SU-DHL-6 (cell line): ENCODE measurements at regions not wholly inside any gene's neighbourhood (a gene's known extent, or its start where the extent isn't known, plus 50 kb on each side); places are given as distances from the start of the nearest gene placed in this dataset.

ENCODE experiments used
- H2AFZ ChIP-seq: fragments of 200-600 bp; sonication (generic); 2 replicates; pipeline ENCODE4 v1.6.1; 2014; ENCODE audit warnings: low read depth, mild to moderate bottlenecking, moderate library complexity, mixed read lengths, antibody characterized with exemption, low read length; ENCODE audit not compliant: severe bottlenecking
- H3F3A ChIP-seq: fragments of 200-600 bp; shearing (Covaris generic); 2 replicates; pipeline ENCODE4 v1.6.0; 2016; ENCODE audit warnings: antibody characterized with exemption, mild to moderate bottlenecking; ENCODE audit not compliant: insufficient read depth
- H3K27ac ChIP-seq: fragments of 200-600 bp; sonication (generic); 2 replicates; pipeline ENCODE4 v1.5.1; 2016; ENCODE audit warnings: low read depth, mild to moderate bottlenecking, low read length, moderate library complexity, mixed read lengths
- H3K27me3 ChIP-seq: fragments of 200-600 bp; sonication (generic), shearing (Covaris generic); 2 replicates; pipeline ENCODE4 v1.6.0; 2014; ENCODE audit warnings: mild to moderate bottlenecking, low read length
- H3K36me3 ChIP-seq: fragments of 200-600 bp; sonication (generic); 2 replicates; pipeline ENCODE4 v1.6.1; 2014; ENCODE audit warnings: mild to moderate bottlenecking, low read length, mixed read lengths
- H3K4me2 ChIP-seq: fragments of 300-600, 200-600 bp; shearing (Covaris generic), sonication (generic); 2 replicates; pipeline ENCODE4 v1.6.0; 2014; ENCODE audit warnings: low read length, low read depth, mild to moderate bottlenecking; ENCODE audit not compliant: poor library complexity, severe bottlenecking
- H3K4me3 ChIP-seq: fragments of 200-600 bp; sonication (generic); 2 replicates; pipeline ENCODE4 v1.5.1; 2014; ENCODE audit warnings: antibody characterized with exemption, low read length, mild to moderate bottlenecking, mixed read lengths; ENCODE audit not compliant: insufficient read depth, poor library complexity, severe bottlenecking
- H3K79me2 ChIP-seq: fragments of 200-600 bp; sonication (generic); 2 replicates; pipeline ENCODE4 v1.6.1; 2014; ENCODE audit warnings: mild to moderate bottlenecking, low read length, moderate library complexity; ENCODE audit not compliant: insufficient read depth
- H3K9ac ChIP-seq: fragments of 200-600 bp; sonication (generic); 2 replicates; pipeline ENCODE4 v1.7.0; 2014; ENCODE audit warnings: mild to moderate bottlenecking, low read length
- H3K9me2 ChIP-seq: fragments of 200-600 bp; sonication (generic); replicated peaks from 2 replicates; pipeline ENCODE4 v1.6.1; 2014; ENCODE audit warnings: low read length; ENCODE audit not compliant: insufficient read depth
- H3K9me3 ChIP-seq: fragments of 200-600 bp; sonication (generic); 2 replicates; pipeline ENCODE4 v1.6.1; 2014; ENCODE audit warnings: low read length, mixed read lengths; ENCODE audit not compliant: insufficient read depth
- H4K20me1 ChIP-seq: fragments of 200-600 bp; sonication (generic); 2 replicates; pipeline ENCODE4 v1.6.1; 2014; ENCODE audit warnings: low read depth, mild to moderate bottlenecking, antibody characterized with exemption, low read length, moderate library complexity, mixed read lengths
- CTCF ChIP-seq: fragments of 200-600 bp; sonication (generic); IDR thresholded peaks from one replicate; pipeline ENCODE4 v1.5.1; 2017; ENCODE audit warnings: antibody characterized with exemption, mild to moderate bottlenecking, low read length, moderate library complexity; ENCODE audit not compliant: insufficient read depth, poor library complexity, severe bottlenecking
- EZH2phosphoT487 ChIP-seq: fragments of 200-600 bp; sonication (generic), shearing (Covaris generic); conservative IDR thresholded peaks from 2 replicates; pipeline ENCODE4 v1.6.1; 2018; ENCODE audit warnings: mild to moderate bottlenecking, antibody characterized with exemption, low read length, moderate library complexity, mixed read lengths

GRCh38 chr3:164155400-164155799, 922.9 kb downstream of the SI start:
- Histone ChIP-seq H2AFZ (no peak overlapping the region), H3K27ac (no peak overlapping the region), H3K79me2 (no peaks in the 10 kb centered on the region), H3K36me3 (no peaks in the 10 kb centered on the region), H3K4me3 (no peak overlapping the region), H3K9me3 (peaks cover 4% of the 10 kb centered on the region; the same call in 1 of the 2 replicates), H3K9me2 (no peaks in the 10 kb centered on the region), H3F3A (no peaks in the 10 kb centered on the region), H3K4me2 (no peak overlapping the region), H4K20me1 (no peaks in the 10 kb centered on the region), H3K27me3 (no peaks in the 10 kb centered on the region), H3K9ac (no peak overlapping the region)
- TF ChIP-seq EZH2phosphoT487 (no peak), CTCF (no peak)

DNA sequence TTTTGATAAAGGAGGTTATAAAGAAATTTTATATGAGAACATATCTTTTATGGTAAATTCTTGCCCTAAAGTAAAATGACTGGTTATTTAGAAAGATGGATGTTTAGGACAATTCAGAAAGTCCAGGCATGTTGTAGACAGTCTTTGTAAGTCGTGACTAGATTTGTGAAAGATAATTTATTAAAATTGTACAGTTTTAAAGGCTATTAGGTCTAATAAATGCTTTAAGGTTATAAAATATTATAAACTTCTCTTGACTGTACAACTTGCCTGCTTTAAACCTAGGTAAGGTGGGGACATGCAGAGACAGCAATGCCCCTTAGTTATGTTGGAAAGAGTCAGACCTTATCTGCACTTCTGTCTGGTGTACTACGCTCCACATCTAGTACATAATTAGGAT, 933.5 kb downstream of the SI start:
- TF ChIP-seq CTCF (no peak), EZH2phosphoT487 (no peak)
- no peaks in the 10 kb centered on the region for H3K36me3 ChIP-seq
- H3K27ac ChIP-seq, result no peak overlapping the region
- H3K27me3 ChIP-seq, result no peaks in the 10 kb centered on the region
- H3K9me3 ChIP-seq, result peaks cover 48% of the 10 kb centered on the region; the same call in 1 of the 2 replicates
- no peaks in the 10 kb centered on the region for H4K20me1 ChIP-seq
- no peak overlapping the region for H3K4me3 ChIP-seq
- H3K9me2 ChIP-seq, result no peaks in the 10 kb centered on the region
- no peak overlapping the region for H3K9ac ChIP-seq
- H3K4me2 ChIP-seq, result no peak overlapping the region
- no peaks in the 10 kb centered on the region for H3K79me2 ChIP-seq
- no peaks in the 10 kb centered on the region for H3F3A ChIP-seq
- no peak overlapping the region for H2AFZ ChIP-seq

- H3K27me3 ChIP-seq, result no peaks in the 10 kb centered on the region
- H3K4me3 ChIP-seq, result no peak overlapping the region
- H3K9me3 ChIP-seq, result 0 out of 2 replicates have a peak, but pooled peaks cover 5% of the 10 kb centered on the region
- no peaks in the 10 kb centered on the region for H4K20me1 ChIP-seq
- H3K9ac ChIP-seq, result no peak overlapping the region
- H3K4me2 ChIP-seq, result no peak overlapping the region
- H3K36me3 ChIP-seq, result no peaks in the 10 kb centered on the region
- no peak overlapping the region for H3K27ac ChIP-seq
- no peaks in the 10 kb centered on the region for H3K79me2 ChIP-seq
- no peak for TF ChIP-seq EZH2phosphoT487
- no peak for TF ChIP-seq CTCF
- no peak overlapping the region for H2AFZ ChIP-seq
- no peaks in the 10 kb centered on the region for H3F3A ChIP-seq
- no peaks in the 10 kb centered on the region for H3K9me2 ChIP-seq
Observed at GRCh38 chr3:164132878-164133277, 945.4 kb downstream of the SI start.
